Psoas muscle (tissue), 7 donors: ENCODE measurements at regions not wholly inside any gene's neighbourhood (a gene's known extent, or its start where the extent isn't known, plus 50 kb on each side); places are given as distances from the start of the nearest gene placed in this dataset.
"Not testable (repeated sequence)": the region's sequence is repeated elsewhere in the genome, so short reads cannot be mapped to it uniquely, and the experiment has no call there.

Source experiments
- ATAC-seq, 4 donors: fragments of 200-7000 bp; cut with Tn5 transposase; one replicate each; pipeline ENCODE4 v1.9.1; 2020; ENCODE audit warnings: moderate library complexity in 3 of 4, mild to moderate bottlenecking in 2 of 4
- DNase-seq, 2 donors: peaks; one replicate each; pipeline ENCODE4 v3.0.0-alpha.2; 2020
- H3K27ac ChIP-seq: fragments of 200-600 bp; one replicate; pipeline ENCODE4 v1.8.0; 2022
- H3K27me3 ChIP-seq, 3 donors: fragments of 200-600 bp in 1 of 3; one replicate each; pipeline versions ENCODE4 v1.6.1 to v1.8.0; 2013 to 2022; ENCODE audit warnings: low read length in 2 of 3, mild to moderate bottlenecking in 2 of 3, moderate library complexity in 1 of 3; ENCODE audit not compliant: insufficient read depth in 3 of 3
- H3K36me3 ChIP-seq, 2 donors: fragments of 200-600 bp in 1 of 2; one replicate each; pipeline versions ENCODE4 v1.6.1 to v1.8.0; 2013 to 2022; ENCODE audit warnings: low read depth in 1 of 2, mild to moderate bottlenecking in 1 of 2, moderate library complexity in 1 of 2; ENCODE audit not compliant: insufficient read depth in 1 of 2
- H3K4me1 ChIP-seq: fragments of 200-600 bp; one replicate; pipeline ENCODE4 v1.8.0; 2022
- H3K4me3 ChIP-seq: fragments of 200-600 bp; one replicate; pipeline ENCODE4 v1.8.0; 2022; ENCODE audit warnings: mild to moderate bottlenecking
- H3K9me3 ChIP-seq: fragments of 200-600 bp; one replicate; pipeline ENCODE4 v1.8.0; 2022
- CTCF ChIP-seq: fragments of 200-600 bp; IDR thresholded peaks from one replicate; pipeline ENCODE4 v1.8.0; 2022; ENCODE audit warnings: antibody characterized with exemption
- WGBS, 3 donors: extraction: QIAGEN DNeasy Blood & Tissue Kit; methylation state at CpG; one replicate each; pipeline versions ENCODE4 v1.1.6 to v1.1.7; 2013; 5-methylcytosine and 5-hydroxymethylcytosine counted together
- intact Hi-C, 2 donors: fragments of 100-400 bp; cut with DNase I; formaldehyde crosslinking; loops; one replicate each; pipeline versions ENCODE4 v1.11.0 to v1.14.2; 2022
- donor health status: healthy with polysubstance abuse.
- donor health status: DM: no; HTN: no; CAD: no; lungs with moderate emphysema.
- donor health status: Bipolar disorder and iron deficiency.
- donor health status: healthy.
- donor health status: DM: yes; HTN: yes; CAD: no.
- donor health status: DM: no; HTN: no; CAD: no.
- donor health status: DM: yes; HTN: yes; CAD: no.

GRCh38 chr11:44388828-44389657, 79.1 kb upstream of the ALX4 start:
- no peak overlapping the region for H3K27ac ChIP-seq
- no peak for TF ChIP-seq CTCF
- H3K4me1 ChIP-seq: no peaks in the 10 kb centered on the region
- intact Hi-C loops: no loop called here
- no peak for ATAC-seq
- H3K27me3 ChIP-seq: peaks cover 0 to 15% (median 5%) of the 10 kb centered on the region in 3 donors
- no peaks in the 10 kb centered on the region for H3K9me3 ChIP-seq
- WGBS, 3 donors: 30 to 40% (median 38%) methylated on average over 10 of the region's 10 CpGs
- H3K36me3 ChIP-seq: no peaks in the 10 kb centered on the region
- no peak for DNase-seq
- no peak overlapping the region for H3K4me3 ChIP-seq

GRCh38 chr11:44389963-44390605, 80.1 kb upstream of the ALX4 start:
- intact Hi-C loops: no loop called here
- Histone ChIP-seq H3K4me3 (no peak overlapping the region), H3K4me1 (no peaks in the 10 kb centered on the region), H3K27me3 (peaks cover 0 to 14% (median 5%) of the 10 kb centered on the region in 3 donors), H3K27ac (no peak overlapping the region), H3K36me3 (no peaks in the 10 kb centered on the region), H3K9me3 (no peaks in the 10 kb centered on the region)
- no peak for ATAC-seq
- WGBS, 3 donors: 93 to 98% (median 96%) methylated on average over 3 of the region's 3 CpGs
- no peak for DNase-seq
- TF ChIP-seq CTCF: no peak

- H3K27me3 ChIP-seq, intact Hi-C loops, ATAC-seq, H3K9me3 ChIP-seq, DNase-seq, H3K4me3 ChIP-seq, H3K36me3 ChIP-seq, H3K4me1 ChIP-seq, H3K27ac ChIP-seq: not testable (repeated sequence)
- WGBS, 3 donors: 87 to 91% (median 89%) methylated on average over 3 of the region's 3 CpGs
Observed at GRCh38 chr11:44391004-44391403, 81.1 kb upstream of the ALX4 start.

- H3K9me3 ChIP-seq, H3K4me1 ChIP-seq, ATAC-seq, H3K4me3 ChIP-seq, intact Hi-C loops, H3K27ac ChIP-seq, H3K36me3 ChIP-seq, DNase-seq: not testable (repeated sequence)
- peaks cover 0 to 14% (median 0%) of the 10 kb centered on the region in 3 donors for H3K27me3 ChIP-seq
- 73 to 77% (median 76%) methylated on average over 10 of the region's 10 CpGs for WGBS, 3 donors
Observed at GRCh38 chr11:44396746-44397145, 86.8 kb upstream of the ALX4 start.

GRCh38 chr11:44397586-44398178, 87.7 kb upstream of the ALX4 start:
- H3K27me3 ChIP-seq: peaks cover 0 to 14% (median 0%) of the 10 kb centered on the region in 3 donors
- no peaks in the 10 kb centered on the region for H3K36me3 ChIP-seq
- intact Hi-C loops: no loop called here
- ATAC-seq: no peak
- H3K4me3 ChIP-seq: no peak overlapping the region
- no peaks in the 10 kb centered on the region for H3K4me1 ChIP-seq
- no peaks in the 10 kb centered on the region for H3K9me3 ChIP-seq
- no peak for TF ChIP-seq CTCF
- WGBS, 3 donors: 82 to 85% (median 84%) methylated on average over 7 of the region's 7 CpGs
- no peak overlapping the region for H3K27ac ChIP-seq
- DNase-seq: no peak
